ENCODE measurements at regions not wholly inside any gene's neighbourhood (a gene's known extent, or its start where the extent isn't known, plus 50 kb on each side); places are given as distances from the start of the nearest gene placed in this dataset.

DNA sequence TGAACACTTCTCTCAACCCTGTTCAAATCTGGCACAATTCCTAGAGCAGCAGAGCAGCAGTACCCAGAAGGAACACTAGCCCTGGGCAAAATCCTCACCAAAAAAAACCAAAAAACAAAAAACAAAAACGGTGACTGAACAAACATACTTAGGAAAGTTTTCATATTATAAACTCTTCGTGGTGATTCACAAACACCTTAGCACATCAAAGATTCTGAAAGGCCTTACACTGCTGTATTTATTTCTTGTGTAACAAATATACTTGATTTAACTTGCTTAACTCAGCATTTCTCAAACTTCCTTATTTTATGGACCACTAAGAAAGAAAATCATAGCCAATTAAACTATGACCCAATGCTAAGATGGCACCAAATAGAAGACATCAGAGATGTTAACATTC, 57.8 kb upstream of the RREB1 start:
- no peak for TF ChIP-seq CSDC2 (CRISPR knock-in tag; IDR thresholded peaks at IDR 0.05)
- TF ChIP-seq RARB (CRISPR knock-in tag; IDR thresholded peaks at IDR 0.05) = no peak
- TF ChIP-seq, protein P1, sequence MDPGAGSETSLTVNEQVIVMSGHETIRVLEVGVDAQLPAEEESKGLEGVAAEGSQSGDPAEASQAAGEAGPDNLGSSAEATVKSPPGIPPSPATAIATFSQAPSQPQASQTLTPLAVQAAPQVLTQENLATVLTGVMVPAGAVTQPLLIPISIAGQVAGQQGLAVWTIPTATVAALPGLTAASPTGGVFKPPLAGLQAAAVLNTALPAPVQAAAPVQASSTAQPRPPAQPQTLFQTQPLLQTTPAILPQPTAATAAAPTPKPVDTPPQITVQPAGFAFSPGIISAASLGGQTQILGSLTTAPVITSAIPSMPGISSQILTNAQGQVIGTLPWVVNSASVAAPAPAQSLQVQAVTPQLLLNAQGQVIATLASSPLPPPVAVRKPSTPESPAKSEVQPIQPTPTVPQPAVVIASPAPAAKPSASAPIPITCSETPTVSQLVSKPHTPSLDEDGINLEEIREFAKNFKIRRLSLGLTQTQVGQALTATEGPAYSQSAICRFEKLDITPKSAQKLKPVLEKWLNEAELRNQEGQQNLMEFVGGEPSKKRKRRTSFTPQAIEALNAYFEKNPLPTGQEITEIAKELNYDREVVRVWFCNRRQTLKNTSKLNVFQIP (CRISPR knock-in tag; IDR thresholded peaks at IDR 0.05; ENCODE audit: borderline replicate concordance, low read depth) = no peak
- TF ChIP-seq TOX (CRISPR knock-in tag; IDR thresholded peaks at IDR 0.05; ENCODE audit: borderline replicate concordance) = no peak
- TF ChIP-seq ESRRG (CRISPR knock-in tag; IDR thresholded peaks at IDR 0.05) = no peak
- no peak for TF ChIP-seq OSR1 (CRISPR knock-in tag; IDR thresholded peaks at IDR 0.05)
- TF ChIP-seq ARNTL (CRISPR knock-in tag; IDR thresholded peaks at IDR 0.05; ENCODE audit: borderline replicate concordance, low read depth) = no peak
- TF ChIP-seq ZNF70 (CRISPR knock-in tag; IDR thresholded peaks at IDR 0.05) = no peak
- no peak for TF ChIP-seq PATZ1 (CRISPR knock-in tag; IDR thresholded peaks at IDR 0.05; ENCODE audit: borderline replicate concordance)

Measured in SK-N-SH treated with all-trans-retinoic acid at 6 μM for 48 hours (cell line).